HFF-Myc (cell line): ENCODE measurements at regions not wholly inside any gene's neighbourhood (a gene's known extent, or its start where the extent isn't known, plus 50 kb on each side); places are given as distances from the start of the nearest gene placed in this dataset.

ENCODE experiments used
- DNase-seq: peaks from one replicate; pipeline ENCODE4 v3.0.0-alpha.2; 2011; ENCODE audit warnings: low read depth; ENCODE audit errors: extremely low read depth
- H3K4me3 ChIP-seq: replicated peaks from 2 replicates; pipeline ENCODE4 v1.5.1; 2011; ENCODE audit warnings: low read depth, mild to moderate bottlenecking, control low read depth, low read length
- TF ChIP-seq, protein P1 (sequence below): IDR thresholded peaks from 2 replicates; pipeline ENCODE4 v1.5.1; 2012; ENCODE audit warnings: mild to moderate bottlenecking, low read depth, low read length, control low read depth; ENCODE audit errors: missing control alignments

DNA sequence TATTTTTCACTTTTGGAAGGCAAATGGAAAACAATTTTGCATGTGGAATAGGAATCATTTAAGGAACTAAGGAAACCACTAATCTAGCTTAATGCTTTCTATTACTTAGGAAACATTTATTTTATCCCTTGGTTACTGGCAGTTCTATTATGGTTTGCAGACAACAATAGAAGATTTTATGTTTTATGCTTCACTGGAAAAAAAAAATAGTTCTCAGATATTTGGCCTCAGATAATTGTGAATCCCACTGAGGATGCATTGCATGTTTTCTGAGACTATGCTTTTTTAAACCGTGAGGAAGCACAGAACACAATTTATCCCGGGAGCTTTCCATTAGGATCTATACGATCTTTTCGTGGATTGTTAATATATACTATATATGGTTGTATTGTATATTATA, 356.9 kb downstream of the CSNK1G3 start:
- DNase-seq: no peak
- H3K4me3 ChIP-seq: no peak overlapping the region
- TF ChIP-seq, protein P1, sequence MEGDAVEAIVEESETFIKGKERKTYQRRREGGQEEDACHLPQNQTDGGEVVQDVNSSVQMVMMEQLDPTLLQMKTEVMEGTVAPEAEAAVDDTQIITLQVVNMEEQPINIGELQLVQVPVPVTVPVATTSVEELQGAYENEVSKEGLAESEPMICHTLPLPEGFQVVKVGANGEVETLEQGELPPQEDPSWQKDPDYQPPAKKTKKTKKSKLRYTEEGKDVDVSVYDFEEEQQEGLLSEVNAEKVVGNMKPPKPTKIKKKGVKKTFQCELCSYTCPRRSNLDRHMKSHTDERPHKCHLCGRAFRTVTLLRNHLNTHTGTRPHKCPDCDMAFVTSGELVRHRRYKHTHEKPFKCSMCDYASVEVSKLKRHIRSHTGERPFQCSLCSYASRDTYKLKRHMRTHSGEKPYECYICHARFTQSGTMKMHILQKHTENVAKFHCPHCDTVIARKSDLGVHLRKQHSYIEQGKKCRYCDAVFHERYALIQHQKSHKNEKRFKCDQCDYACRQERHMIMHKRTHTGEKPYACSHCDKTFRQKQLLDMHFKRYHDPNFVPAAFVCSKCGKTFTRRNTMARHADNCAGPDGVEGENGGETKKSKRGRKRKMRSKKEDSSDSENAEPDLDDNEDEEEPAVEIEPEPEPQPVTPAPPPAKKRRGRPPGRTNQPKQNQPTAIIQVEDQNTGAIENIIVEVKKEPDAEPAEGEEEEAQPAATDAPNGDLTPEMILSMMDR: no peak

DNA sequence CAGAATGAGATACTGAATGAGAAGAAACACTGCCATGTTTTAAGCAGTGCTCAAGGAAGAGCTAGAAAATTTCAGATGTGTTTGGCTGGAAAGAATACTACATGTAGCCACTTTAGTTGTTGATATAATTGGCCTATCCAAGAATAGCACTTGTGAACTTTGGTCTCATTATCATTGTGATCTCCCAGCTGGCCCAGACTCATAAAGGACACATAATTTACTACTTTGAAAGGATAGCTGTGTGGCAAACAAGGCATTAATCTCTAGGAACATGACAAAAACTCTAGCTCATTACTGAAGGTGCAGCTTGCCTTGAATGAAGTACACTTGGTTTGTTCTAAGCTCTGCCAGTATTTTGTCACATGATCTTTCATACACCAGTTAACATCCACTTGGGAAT, 356.3 kb downstream of the CSNK1G3 start:
- DNase-seq: no peak
- no peak overlapping the region for H3K4me3 ChIP-seq
- TF ChIP-seq, protein P1: no peak

DNA sequence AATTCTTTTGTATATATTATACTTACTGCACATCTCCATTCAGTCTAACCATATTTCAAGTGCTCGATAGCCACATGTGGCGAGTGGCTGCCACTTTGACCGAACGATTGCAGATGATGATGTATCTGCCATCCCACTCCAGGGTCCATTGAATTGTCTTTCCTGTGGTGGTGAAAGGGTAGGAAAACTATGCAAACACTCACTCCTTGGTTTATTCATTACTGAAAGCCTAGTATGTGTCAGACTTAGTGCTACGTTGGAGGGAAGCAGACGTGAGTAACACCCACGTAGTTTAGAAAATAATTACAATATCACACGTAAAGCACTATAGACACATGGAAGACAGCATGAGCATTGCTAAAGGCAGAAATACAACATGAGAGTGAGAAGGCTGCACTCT, 353.7 kb downstream of the CSNK1G3 start:
- TF ChIP-seq, protein P1: no peak
- DNase-seq: no peak
- H3K4me3 ChIP-seq: no peak overlapping the region

DNA sequence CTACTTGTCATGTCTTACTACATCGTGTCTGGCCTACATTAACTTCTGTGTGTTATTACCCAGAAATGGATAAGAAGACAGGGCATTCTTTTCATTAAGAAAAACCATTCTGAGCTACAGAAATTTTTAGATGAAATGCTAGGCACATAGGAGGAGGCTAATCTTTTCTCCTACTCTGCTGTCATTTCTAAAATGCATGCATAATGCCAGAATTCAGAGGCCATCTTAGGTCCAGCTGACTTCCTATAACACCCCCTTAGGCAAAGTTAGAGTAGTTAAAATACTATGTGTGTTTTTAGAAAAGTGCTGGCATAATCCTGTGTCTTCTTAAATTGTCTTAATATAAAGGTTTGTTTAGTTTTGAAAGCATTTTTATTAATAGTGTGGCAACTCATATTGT, 352.6 kb downstream of the CSNK1G3 start:
- H3K4me3 ChIP-seq: no peak overlapping the region
- TF ChIP-seq, protein P1: no peak
- DNase-seq: no peak

DNA sequence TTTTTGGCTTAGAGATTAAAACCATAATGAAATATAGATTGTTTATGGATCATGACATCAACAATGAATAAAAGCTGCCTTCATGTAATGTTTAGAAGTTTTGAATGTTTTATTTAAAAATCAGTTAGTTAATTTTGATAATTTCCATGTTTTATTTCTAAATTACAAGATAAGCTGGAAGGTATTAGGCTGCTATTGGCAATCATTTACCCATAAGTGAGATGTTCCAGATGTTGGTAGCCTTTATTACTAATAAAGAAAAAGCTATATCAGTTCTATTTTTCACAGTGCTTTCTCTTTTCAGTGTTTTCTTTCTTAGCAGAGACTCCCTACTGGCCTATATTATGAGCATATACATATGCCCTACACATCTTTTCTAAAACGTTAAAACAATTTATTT, 347.0 kb downstream of the CSNK1G3 start:
- H3K4me3 ChIP-seq: no peak overlapping the region
- DNase-seq: no peak
- TF ChIP-seq, protein P1: no peak

DNA sequence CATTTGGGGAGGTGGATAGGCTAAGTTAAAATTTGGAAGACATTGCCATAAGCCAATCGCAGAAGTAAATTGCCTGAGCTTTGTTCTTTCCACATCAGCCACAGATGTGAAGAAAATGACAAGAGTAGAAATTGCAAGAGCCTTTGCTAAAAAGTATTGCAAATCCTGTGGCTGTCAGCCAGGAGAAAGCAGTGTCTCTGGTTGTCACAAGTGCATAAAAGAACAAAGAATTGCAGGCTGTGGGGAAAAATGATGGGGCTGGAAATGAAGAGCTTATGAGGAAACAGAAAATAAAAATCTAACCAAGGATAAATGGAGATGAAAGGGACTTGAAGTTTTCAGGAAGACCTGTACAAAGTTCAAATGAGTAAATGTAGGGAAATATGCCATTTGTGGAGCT, 344.8 kb downstream of the CSNK1G3 start:
- H3K4me3 ChIP-seq: no peak overlapping the region
- DNase-seq: no peak
- TF ChIP-seq, protein P1: no peak

DNA sequence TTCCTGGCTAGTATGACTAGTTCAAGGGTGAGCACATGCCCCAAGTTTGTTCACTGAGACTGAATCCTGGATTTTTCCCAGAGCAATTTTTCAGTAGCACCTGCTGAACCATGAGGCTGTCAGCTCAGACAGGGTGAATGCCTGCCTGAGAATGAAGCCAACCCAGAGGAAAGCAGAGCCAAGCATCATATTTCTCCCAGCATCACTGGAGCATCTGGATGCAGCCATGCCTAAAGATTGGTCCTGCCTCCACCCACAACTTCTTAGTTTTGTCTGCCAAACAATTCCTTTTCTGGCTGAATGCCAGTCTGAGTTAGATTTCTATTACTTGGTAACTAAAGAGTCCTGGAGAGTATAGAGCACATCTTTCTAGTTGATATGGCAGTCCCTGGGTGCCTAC, 343.6 kb downstream of the CSNK1G3 start:
- H3K4me3 ChIP-seq: no peak overlapping the region
- TF ChIP-seq, protein P1: no peak
- no peak for DNase-seq
